Sigmoid colon (tissue), 4 donors: ENCODE measurements at regions not wholly inside any gene's neighbourhood (a gene's known extent, or its start where the extent isn't known, plus 50 kb on each side); places are given as distances from the start of the nearest gene placed in this dataset.

Experiments
- CTCF ChIP-seq, 4 experiments: fragments of 450-650 bp in 3 of 4; fragments of 200-600 bp in 1 of 4; IDR thresholded peaks; one replicate each; pipeline ENCODE4 v1.5.1; 2016 to 2019; ENCODE audit warnings: antibody characterized with exemption in 4 of 4, mild to moderate bottlenecking in 3 of 4, moderate library complexity in 2 of 4
- POLR2A ChIP-seq, 2 donors: fragments of 450-650 bp; IDR thresholded peaks; one replicate each; pipeline ENCODE4 v1.6.1; 2016; ENCODE audit warnings: antibody characterized with exemption in 2 of 2, mild to moderate bottlenecking in 2 of 2, moderate library complexity in 2 of 2
- POLR2AphosphoS5 ChIP-seq, 4 donors: sonication (generic); formaldehyde crosslinking; IDR thresholded peaks; one replicate each; pipeline ENCODE4 v1.6.1; 2017; ENCODE audit warnings: antibody characterized with exemption in 4 of 4

- TF ChIP-seq POLR2A (IDR thresholded peaks at IDR 0.05) (no peak), CTCF (IDR thresholded peaks at IDR 0.05) (no peak), POLR2AphosphoS5 (IDR thresholded peaks at IDR 0.05) (no peak)
These were observed 219.7 kb upstream of the FERD3L start for GRCh38 chr7:19364950-19365349.
